OCI-LY1 (cell line): ENCODE measurements at regions not wholly inside any gene's neighbourhood (a gene's known extent, or its start where the extent isn't known, plus 50 kb on each side); places are given as distances from the start of the nearest gene placed in this dataset.

Experiments
- H2AFZ ChIP-seq: fragments of 200-600 bp; sonication (generic), shearing (Covaris generic); 2 replicates; pipeline ENCODE4 v1.6.0; 2014; ENCODE audit warnings: antibody characterized with exemption, mild to moderate bottlenecking, low read length
- H3F3A ChIP-seq: fragments of 200-600 bp; sonication (generic), shearing (Covaris generic); 2 replicates; pipeline ENCODE4 v1.6.0; 2014; ENCODE audit warnings: mild to moderate bottlenecking, antibody characterized with exemption, low read length, moderate library complexity; ENCODE audit not compliant: insufficient read depth
- H3K27ac ChIP-seq: fragments of 200-600 bp; sonication (generic); 2 replicates; pipeline ENCODE4 v1.5.1; 2014; ENCODE audit warnings: low read length, mixed run types, mild to moderate bottlenecking, low read depth; ENCODE audit not compliant: poor library complexity, severe bottlenecking
- H3K27me3 ChIP-seq: fragments of 200-600 bp; sonication (generic); 2 replicates; pipeline ENCODE4 v1.6.0; 2014; ENCODE audit warnings: antibody characterized with exemption, mild to moderate bottlenecking, low read length, moderate library complexity; ENCODE audit not compliant: insufficient read depth
- H3K36me3 ChIP-seq: fragments of 200-600 bp; sonication (generic); 2 replicates; pipeline ENCODE4 v1.6.1; 2014; ENCODE audit warnings: mild to moderate bottlenecking, antibody characterized with exemption, low read length, moderate library complexity, mixed read lengths; ENCODE audit not compliant: insufficient read depth
- H3K4me1 ChIP-seq: fragments of 200-600 bp; sonication (generic); 2 replicates; pipeline ENCODE4 v1.5.1; 2014; ENCODE audit warnings: mild to moderate bottlenecking, low read length, moderate library complexity; ENCODE audit not compliant: insufficient read depth, severe bottlenecking
- H3K4me2 ChIP-seq: fragments of 200-600 bp; sonication (generic), shearing (Covaris generic); 2 replicates; pipeline ENCODE4 v1.6.1; 2014; ENCODE audit warnings: low read length
- H3K4me3 ChIP-seq: fragments of 200-600 bp; sonication (generic); 2 replicates; pipeline ENCODE4 v1.5.1; 2014; ENCODE audit warnings: low read length, low read depth, mild to moderate bottlenecking, mixed read lengths; ENCODE audit not compliant: poor library complexity, severe bottlenecking
- H3K79me2 ChIP-seq: fragments of 200-600 bp; shearing (Covaris generic); 2 replicates; pipeline ENCODE4 v1.6.1; 2016; ENCODE audit warnings: mixed run types, low read length, mixed read lengths; ENCODE audit not compliant: insufficient read depth
- H3K9ac ChIP-seq: fragments of 200-600 bp; sonication (generic), shearing (Covaris generic); 2 replicates; pipeline ENCODE4 v1.6.1; 2014; ENCODE audit warnings: mild to moderate bottlenecking, low read length, mixed read lengths
- H3K9me2 ChIP-seq: fragments of 200-600 bp; sonication (generic), shearing (Covaris generic); 2 replicates; pipeline ENCODE4 v1.6.1; 2014; ENCODE audit warnings: low read depth, mild to moderate bottlenecking, low read length, mixed read lengths
- H3K9me3 ChIP-seq: fragments of 200-600 bp; shearing (Covaris generic); 2 replicates; pipeline ENCODE4 v1.6.1; 2014; ENCODE audit warnings: low read length, mixed read lengths
- H4K20me1 ChIP-seq: fragments of 200-600 bp; sonication (generic), shearing (Covaris generic); 2 replicates; pipeline ENCODE4 v1.6.0; 2016; ENCODE audit warnings: mild to moderate bottlenecking, low read length; ENCODE audit not compliant: insufficient read depth
- CTCF ChIP-seq: fragments of 200-600 bp; sonication (generic), shearing (Covaris generic); IDR thresholded peaks from 2 replicates; pipeline ENCODE4 v1.5.1; 2017; ENCODE audit warnings: mild to moderate bottlenecking, antibody characterized with exemption, low read length, moderate library complexity, mixed read lengths
- EZH2 ChIP-seq: fragments of 200-600 bp; sonication (generic), shearing (Covaris generic); IDR thresholded peaks from 2 replicates; pipeline ENCODE4 v1.8.0; 2017; ENCODE audit warnings: borderline replicate concordance, mixed run types, mild to moderate bottlenecking, antibody characterized with exemption, low read length, moderate library complexity, mixed read lengths

DNA sequence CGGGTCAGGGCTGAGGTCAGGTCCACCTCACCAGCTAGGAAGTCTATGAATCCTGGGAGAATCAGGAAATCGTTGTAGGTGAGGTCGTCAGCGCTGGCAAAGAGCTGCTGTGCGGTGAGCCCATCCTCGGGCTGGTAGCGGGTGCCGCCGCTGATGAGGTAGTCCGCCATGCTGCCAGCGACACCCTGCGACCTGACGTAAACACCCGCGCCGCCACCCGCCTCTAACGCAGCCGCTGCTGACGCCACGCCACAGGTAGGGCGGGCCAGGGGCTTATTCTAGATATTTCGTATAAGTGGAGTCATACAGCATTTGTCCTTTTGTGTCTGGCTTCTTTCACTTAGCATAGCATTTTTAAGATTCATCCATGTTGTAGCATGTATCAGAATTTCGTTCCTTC lies 220.2 kb upstream of the ATP6AP2 start:
- Histone ChIP-seq H3K9me3 (no peaks in the 10 kb centered on the region), H3K9ac (no peak overlapping the region), H3K27me3 (no peaks in the 10 kb centered on the region), H3K79me2 (no peaks in the 10 kb centered on the region), H3K4me1 (no peaks in the 10 kb centered on the region), H3K9me2 (no peaks in the 10 kb centered on the region), H2AFZ (no peak overlapping the region), H3K4me3 (no peak overlapping the region), H3K27ac (no peak overlapping the region), H4K20me1 (no peaks in the 10 kb centered on the region), H3K4me2 (no peak overlapping the region), H3K36me3 (no peaks in the 10 kb centered on the region), H3F3A (no peaks in the 10 kb centered on the region)
- TF ChIP-seq CTCF (no peak), EZH2 (no peak)

DNA sequence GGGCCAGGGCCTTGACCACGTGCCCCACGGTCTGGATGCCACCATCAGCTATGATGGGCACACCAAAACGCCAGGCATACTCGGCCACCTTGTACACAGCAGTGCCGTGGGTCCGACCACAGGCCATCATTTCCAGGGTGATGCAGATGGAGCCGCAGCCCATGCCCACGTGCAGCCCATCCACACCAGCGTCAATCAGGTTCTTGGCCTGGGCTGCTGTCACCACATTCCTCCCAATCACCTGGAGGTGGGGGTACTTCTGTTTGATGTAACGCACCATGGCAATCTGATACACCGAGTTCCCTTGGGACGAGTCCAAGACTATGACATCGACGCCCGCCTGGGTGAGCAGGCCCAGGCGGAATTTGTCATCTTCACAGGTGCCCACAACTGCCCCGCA lies 221.2 kb upstream of the ATP6AP2 start:
- Histone ChIP-seq H3K4me2 (no peak overlapping the region), H3K4me3 (no peak overlapping the region), H3K27me3 (no peaks in the 10 kb centered on the region), H3K9me2 (no peaks in the 10 kb centered on the region), H4K20me1 (no peaks in the 10 kb centered on the region), H2AFZ (no peak overlapping the region), H3K9ac (no peak overlapping the region), H3F3A (no peaks in the 10 kb centered on the region), H3K79me2 (no peaks in the 10 kb centered on the region), H3K4me1 (no peaks in the 10 kb centered on the region), H3K27ac (no peak overlapping the region), H3K9me3 (no peaks in the 10 kb centered on the region), H3K36me3 (no peaks in the 10 kb centered on the region)
- TF ChIP-seq EZH2 (no peak), CTCF (no peak)

DNA sequence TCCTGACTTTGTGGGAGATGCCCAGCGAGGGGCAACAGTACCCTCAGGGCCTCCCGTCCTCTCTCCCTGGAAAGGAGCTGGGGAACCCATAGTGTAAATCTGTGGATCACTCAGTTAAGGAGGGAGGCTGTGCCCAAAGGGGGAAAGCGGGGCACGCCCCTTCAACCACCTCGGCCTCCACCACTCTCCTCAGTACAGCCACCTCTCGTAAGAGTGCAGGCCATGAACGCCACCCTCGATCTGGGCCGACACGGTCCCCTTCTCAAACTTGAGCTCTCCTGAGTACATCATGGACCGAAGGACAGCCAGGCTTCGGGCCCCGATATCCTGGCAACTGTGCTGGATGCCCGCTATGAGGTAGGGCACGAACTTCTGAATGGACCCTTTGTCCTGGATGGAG lies 221.8 kb upstream of the ATP6AP2 start:
- no peak overlapping the region for H3K9ac ChIP-seq
- H3K4me1 ChIP-seq, result no peaks in the 10 kb centered on the region
- no peaks in the 10 kb centered on the region for H3K36me3 ChIP-seq
- H3K4me3 ChIP-seq, result no peak overlapping the region
- no peaks in the 10 kb centered on the region for H3K9me2 ChIP-seq
- no peak overlapping the region for H2AFZ ChIP-seq
- no peaks in the 10 kb centered on the region for H3K9me3 ChIP-seq
- H3K27ac ChIP-seq, result no peak overlapping the region
- H3F3A ChIP-seq, result no peaks in the 10 kb centered on the region
- H4K20me1 ChIP-seq, result no peaks in the 10 kb centered on the region
- no peak overlapping the region for H3K4me2 ChIP-seq
- H3K27me3 ChIP-seq, result no peaks in the 10 kb centered on the region
- TF ChIP-seq CTCF, result no peak
- H3K79me2 ChIP-seq, result no peaks in the 10 kb centered on the region
